ENCODE measurements at regions not wholly inside any gene's neighbourhood (a gene's known extent, or its start where the extent isn't known, plus 50 kb on each side); places are given as distances from the start of the nearest gene placed in this dataset.

- H3K4me3 Mint-ChIP-seq: no peak overlapping the region
- no peaks in the 10 kb centered on the region for H3K4me1 Mint-ChIP-seq
- peaks cover 4% of the 10 kb centered on the region for H3K27me3 Mint-ChIP-seq
- H3K9me3 Mint-ChIP-seq: peaks cover 12% of the 10 kb centered on the region
- no peaks in the 10 kb centered on the region for H3K36me3 Mint-ChIP-seq
- H3K27ac Mint-ChIP-seq: no peak overlapping the region
Measured at GRCh38 chr5:5950658-5951057, 427.7 kb downstream of the MED10 start.

- Mint-ChIP-seq H3K4me1 (no peaks in the 10 kb centered on the region), H3K9me3 (no peaks in the 10 kb centered on the region), H3K27me3 (peaks cover 1% of the 10 kb centered on the region), H3K36me3 (no peaks in the 10 kb centered on the region), H3K27ac (no peak overlapping the region), H3K4me3 (no peak overlapping the region)
Measured at GRCh38 chr5:5941486-5941885, 436.9 kb downstream of the MED10 start.

GRCh38 chr5:5939759-5940370 lies 438.5 kb downstream of the MED10 start:
- peaks cover 4% of the 10 kb centered on the region for H3K27me3 Mint-ChIP-seq
- H3K9me3 Mint-ChIP-seq: no peaks in the 10 kb centered on the region
- H3K4me3 Mint-ChIP-seq: no peak overlapping the region
- H3K36me3 Mint-ChIP-seq: no peaks in the 10 kb centered on the region
- no peak overlapping the region for H3K27ac Mint-ChIP-seq
- H3K4me1 Mint-ChIP-seq: no peaks in the 10 kb centered on the region

GRCh38 chr5:5933651-5934050 lies 444.7 kb downstream of the MED10 start:
- H3K27ac Mint-ChIP-seq: no peak overlapping the region
- no peaks in the 10 kb centered on the region for H3K4me1 Mint-ChIP-seq
- no peak overlapping the region for H3K4me3 Mint-ChIP-seq
- no peaks in the 10 kb centered on the region for H3K36me3 Mint-ChIP-seq
- no peaks in the 10 kb centered on the region for H3K9me3 Mint-ChIP-seq
- peaks cover 6% of the 10 kb centered on the region for H3K27me3 Mint-ChIP-seq

GRCh38 chr5:5932824-5933223 lies 445.5 kb downstream of the MED10 start:
- Mint-ChIP-seq H3K36me3 (no peaks in the 10 kb centered on the region), H3K9me3 (no peaks in the 10 kb centered on the region), H3K27ac (no peak overlapping the region), H3K27me3 (peaks cover 8% of the 10 kb centered on the region), H3K4me1 (no peaks in the 10 kb centered on the region), H3K4me3 (no peak overlapping the region)

GRCh38 chr5:5930561-5930960 lies 447.8 kb downstream of the MED10 start:
- Mint-ChIP-seq H3K27ac (no peak overlapping the region), H3K27me3 (peaks cover 8% of the 10 kb centered on the region), H3K36me3 (no peaks in the 10 kb centered on the region), H3K4me3 (no peak overlapping the region), H3K9me3 (no peaks in the 10 kb centered on the region), H3K4me1 (no peaks in the 10 kb centered on the region)

GRCh38 chr5:5929291-5930020 lies 448.9 kb downstream of the MED10 start:
- H3K9me3 Mint-ChIP-seq: no peaks in the 10 kb centered on the region
- H3K36me3 Mint-ChIP-seq: no peaks in the 10 kb centered on the region
- H3K4me3 Mint-ChIP-seq: no peak overlapping the region
- no peaks in the 10 kb centered on the region for H3K4me1 Mint-ChIP-seq
- H3K27ac Mint-ChIP-seq: no peak overlapping the region
- H3K27me3 Mint-ChIP-seq: peaks cover 6% of the 10 kb centered on the region

- H3K27ac Mint-ChIP-seq: no peak overlapping the region
- peaks cover 4% of the 10 kb centered on the region for H3K27me3 Mint-ChIP-seq
- H3K36me3 Mint-ChIP-seq: no peaks in the 10 kb centered on the region
- no peaks in the 10 kb centered on the region for H3K4me1 Mint-ChIP-seq
- H3K9me3 Mint-ChIP-seq: no peaks in the 10 kb centered on the region
- H3K4me3 Mint-ChIP-seq: no peak overlapping the region
Measured at GRCh38 chr5:5925191-5925590, 453.2 kb downstream of the MED10 start.

- H3K4me1 Mint-ChIP-seq: no peaks in the 10 kb centered on the region
- H3K27ac Mint-ChIP-seq: no peak overlapping the region
- H3K9me3 Mint-ChIP-seq: no peaks in the 10 kb centered on the region
- no peaks in the 10 kb centered on the region for H3K27me3 Mint-ChIP-seq
- H3K36me3 Mint-ChIP-seq: no peaks in the 10 kb centered on the region
- H3K4me3 Mint-ChIP-seq: no peak overlapping the region
Measured at GRCh38 chr5:5919411-5919810, 458.9 kb downstream of the MED10 start.

- Mint-ChIP-seq H3K36me3 (no peaks in the 10 kb centered on the region), H3K27me3 (no peaks in the 10 kb centered on the region), H3K4me3 (no peak overlapping the region), H3K27ac (no peak overlapping the region), H3K9me3 (peaks cover 6% of the 10 kb centered on the region), H3K4me1 (no peaks in the 10 kb centered on the region)
Measured at GRCh38 chr5:5906778-5907177, 471.6 kb downstream of the MED10 start.

- H3K4me3 Mint-ChIP-seq: no peak overlapping the region
- H3K27me3 Mint-ChIP-seq: no peaks in the 10 kb centered on the region
- H3K4me1 Mint-ChIP-seq: no peaks in the 10 kb centered on the region
- H3K27ac Mint-ChIP-seq: no peak overlapping the region
- no peaks in the 10 kb centered on the region for H3K36me3 Mint-ChIP-seq
- peaks cover 7% of the 10 kb centered on the region for H3K9me3 Mint-ChIP-seq
Measured at GRCh38 chr5:5905186-5905585, 473.2 kb downstream of the MED10 start.

GRCh38 chr5:5904113-5904512 lies 474.2 kb downstream of the MED10 start:
- Mint-ChIP-seq H3K4me1 (no peaks in the 10 kb centered on the region), H3K9me3 (peaks cover 7% of the 10 kb centered on the region), H3K27me3 (no peaks in the 10 kb centered on the region), H3K27ac (no peak overlapping the region), H3K36me3 (no peaks in the 10 kb centered on the region), H3K4me3 (no peak overlapping the region)

- no peak overlapping the region for H3K4me3 Mint-ChIP-seq
- no peaks in the 10 kb centered on the region for H3K27me3 Mint-ChIP-seq
- H3K36me3 Mint-ChIP-seq: no peaks in the 10 kb centered on the region
- peaks cover 7% of the 10 kb centered on the region for H3K9me3 Mint-ChIP-seq
- H3K4me1 Mint-ChIP-seq: no peaks in the 10 kb centered on the region
- peak overlapping the region; percentile 1 for H3K27ac Mint-ChIP-seq
Measured at GRCh38 chr5:5902678-5903646, 475.4 kb downstream of the MED10 start.

- Mint-ChIP-seq H3K4me3 (no peak overlapping the region), H3K27me3 (no peaks in the 10 kb centered on the region), H3K36me3 (no peaks in the 10 kb centered on the region), H3K4me1 (no peaks in the 10 kb centered on the region), H3K27ac (no peak overlapping the region), H3K9me3 (peaks cover 7% of the 10 kb centered on the region)
Measured at GRCh38 chr5:5900350-5900749, 477.9 kb downstream of the ICE1 start.

GRCh38 chr5:5899716-5900115 lies 477.2 kb downstream of the ICE1 start:
- no peak overlapping the region for H3K27ac Mint-ChIP-seq
- peaks cover 7% of the 10 kb centered on the region for H3K9me3 Mint-ChIP-seq

GRCh38 chr5:5888284-5888683 lies 465.8 kb downstream of the ICE1 start:
- Mint-ChIP-seq H3K4me1 (no peaks in the 10 kb centered on the region), H3K4me3 (no peak overlapping the region), H3K36me3 (no peaks in the 10 kb centered on the region), H3K9me3 (no peaks in the 10 kb centered on the region), H3K27ac (no peak overlapping the region), H3K27me3 (peaks cover 10% of the 10 kb centered on the region)

More at GRCh38 chr5:5899716-5900115, 477.2 kb downstream of the ICE1 start:
- H3K27me3 Mint-ChIP-seq: peaks cover under 1% of the 10 kb centered on the region
- no peaks in the 10 kb centered on the region for H3K36me3 Mint-ChIP-seq
- no peaks in the 10 kb centered on the region for H3K4me1 Mint-ChIP-seq
- no peak overlapping the region for H3K4me3 Mint-ChIP-seq
